HUES6 (cell line): ENCODE measurements at regions not wholly inside any gene's neighbourhood (a gene's known extent, or its start where the extent isn't known, plus 50 kb on each side); places are given as distances from the start of the nearest gene placed in this dataset.
"Not testable (repeated sequence)": the region's sequence is repeated elsewhere in the genome, so short reads cannot be mapped to it uniquely, and the experiment has no call there.

ENCODE experiments used
- H3K27ac ChIP-seq: 2 replicates; pipeline ENCODE4 v1.7.0; 2013; ENCODE audit warnings: low read depth, mild to moderate bottlenecking, low read length, inconsistent platforms
- H3K27me3 ChIP-seq: 2 replicates; pipeline ENCODE4 v1.6.1; 2013; ENCODE audit warnings: low read length; ENCODE audit not compliant: control insufficient read depth, insufficient read depth
- H3K36me3 ChIP-seq: 2 replicates; pipeline ENCODE4 v1.6.1; 2013; ENCODE audit warnings: low read length; ENCODE audit not compliant: control insufficient read depth, insufficient read depth
- H3K4me1 ChIP-seq: 2 replicates; pipeline ENCODE4 v1.6.1; 2013; ENCODE audit warnings: low read length; ENCODE audit not compliant: control insufficient read depth, insufficient read depth
- H3K4me3 ChIP-seq: 2 replicates; pipeline ENCODE4 v1.5.1; 2013; ENCODE audit warnings: low read depth, low read length
- H3K9ac ChIP-seq: one replicate; pipeline ENCODE4 v1.6.1; 2013; ENCODE audit warnings: mild to moderate bottlenecking, low read length
- H3K9me3 ChIP-seq: 2 replicates; pipeline ENCODE4 v1.6.1; 2013; ENCODE audit warnings: low read depth, low read length; ENCODE audit not compliant: control insufficient read depth, insufficient read depth

DNA sequence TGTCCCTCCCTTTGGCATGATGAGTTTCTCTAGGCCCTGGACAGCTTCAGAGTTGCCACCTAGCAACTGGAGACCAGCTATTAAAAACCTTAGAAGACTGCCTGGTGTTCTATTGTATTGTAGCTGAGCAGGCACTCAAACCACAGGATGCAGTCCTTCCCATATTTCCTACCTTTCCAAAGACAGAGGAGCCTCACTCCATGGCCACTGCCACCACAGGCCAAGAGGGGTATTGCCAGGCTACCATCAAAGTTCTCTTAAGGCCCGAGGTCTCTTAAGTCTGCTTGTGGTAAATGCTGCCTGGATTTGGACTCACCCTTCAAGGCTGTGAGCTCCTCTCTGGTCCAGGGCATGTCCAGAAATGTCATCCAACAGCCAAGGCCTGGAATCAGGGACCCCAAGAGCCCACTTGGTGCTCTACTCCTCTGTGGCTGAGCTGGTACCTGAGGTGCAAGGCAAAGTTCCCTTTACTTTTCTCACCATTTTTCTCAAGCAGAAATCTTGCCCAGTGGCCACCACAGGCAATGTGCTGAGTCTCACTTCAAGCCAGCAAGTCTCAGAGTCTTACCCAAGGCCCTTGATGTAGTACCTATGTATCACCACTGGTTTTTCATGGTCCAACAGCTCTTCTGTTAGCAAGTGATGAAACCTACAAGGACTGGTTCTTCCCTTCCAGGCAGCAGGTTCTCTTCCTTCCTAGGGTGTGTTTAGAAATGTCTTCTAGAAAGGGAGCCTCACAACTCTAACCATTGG, 269.4 kb downstream of the AMY1C start:
- Histone ChIP-seq H3K27me3 (no peaks in the 10 kb centered on the region), H3K9me3 (no peaks in the 10 kb centered on the region), H3K27ac (no peak overlapping the region), H3K36me3 (no peaks in the 10 kb centered on the region), H3K9ac (no peak overlapping the region), H3K4me3 (no peak overlapping the region), H3K4me1 (no peaks in the 10 kb centered on the region)

DNA sequence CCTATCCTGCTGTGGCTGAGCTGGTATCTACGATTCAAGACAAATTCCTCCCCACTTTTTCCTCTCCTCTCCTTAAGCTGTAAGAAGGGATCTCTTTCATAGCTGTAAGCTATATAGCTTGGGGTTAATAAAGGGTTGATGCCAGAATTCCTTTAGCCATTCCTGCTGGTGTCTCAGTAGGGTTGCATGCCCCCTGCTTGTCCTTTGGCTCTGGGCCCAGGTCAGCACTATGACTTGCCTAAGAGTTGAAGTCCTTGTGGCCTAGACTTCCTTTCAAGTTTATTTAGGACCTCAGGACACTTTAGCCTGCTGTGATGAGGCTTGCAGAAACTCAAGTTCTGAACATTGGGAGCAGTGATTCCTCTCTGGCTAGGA, 270.0 kb downstream of the AMY1C start:
- H3K27me3 ChIP-seq, result no peaks in the 10 kb centered on the region
- H3K9ac ChIP-seq, result no peak overlapping the region

DNA sequence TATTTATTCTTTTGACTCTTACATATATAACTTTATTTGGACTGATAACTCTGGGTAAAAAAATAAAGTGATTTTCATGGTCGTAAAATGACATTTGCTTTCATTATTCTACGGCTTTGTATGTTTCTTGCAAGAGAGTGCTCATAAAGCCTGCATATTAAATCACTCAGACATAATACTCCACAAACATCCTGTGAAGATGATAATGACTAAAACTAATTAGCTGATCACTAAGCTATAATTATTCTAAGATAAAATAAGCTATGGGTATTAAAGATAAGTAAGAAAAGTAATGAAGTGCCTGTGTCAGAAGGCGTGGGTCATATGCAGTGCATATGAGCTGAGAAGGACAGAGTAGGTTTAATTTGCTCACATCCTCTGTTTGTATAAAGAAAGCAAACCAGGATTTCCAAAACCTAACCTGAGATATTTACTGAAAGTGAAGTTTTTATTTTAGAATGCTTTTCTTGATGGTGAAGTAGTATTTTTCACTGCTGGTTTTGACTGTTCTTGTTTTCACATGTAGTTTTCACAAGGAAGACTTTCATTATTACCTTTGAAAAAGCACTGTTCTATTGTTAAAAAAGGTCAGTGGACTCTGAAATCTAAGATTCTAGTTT, 278.8 kb downstream of the AMY1C start:
- Histone ChIP-seq H3K9ac (no peak overlapping the region), H3K27ac (no peak overlapping the region), H3K27me3 (no peaks in the 10 kb centered on the region), H3K4me3 (no peak overlapping the region), H3K36me3 (no peaks in the 10 kb centered on the region), H3K4me1 (no peaks in the 10 kb centered on the region), H3K9me3 (no peaks in the 10 kb centered on the region)

More for the DNA sequence above, 270.0 kb downstream of the AMY1C start:
- Histone ChIP-seq H3K4me1 (no peaks in the 10 kb centered on the region), H3K36me3 (no peaks in the 10 kb centered on the region), H3K9me3 (no peaks in the 10 kb centered on the region), H3K27ac (no peak overlapping the region), H3K4me3 (no peak overlapping the region)

DNA sequence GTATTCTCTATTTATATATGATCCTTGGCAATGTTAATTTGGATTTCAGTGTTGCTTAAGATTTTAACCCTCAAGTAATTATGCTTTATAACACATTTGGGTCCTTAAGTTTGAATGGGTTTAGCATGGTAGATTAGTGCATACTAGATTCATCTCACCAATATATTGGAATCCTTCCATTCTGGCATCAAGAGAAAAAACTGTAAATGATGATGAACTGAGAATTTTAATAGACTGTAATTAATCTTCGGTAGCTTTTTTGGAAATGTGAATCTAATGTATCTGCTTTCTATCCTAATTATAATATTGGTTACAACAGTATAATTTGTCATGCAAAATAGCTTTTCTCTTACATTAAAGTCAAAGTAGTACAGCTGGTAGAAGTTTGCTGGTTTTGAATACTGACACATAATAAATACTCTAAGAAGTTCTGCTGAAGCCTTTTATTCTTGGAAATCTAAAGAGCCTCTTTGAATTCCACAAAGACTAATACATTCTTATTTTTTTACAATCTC, 279.8 kb downstream of the AMY1C start:
- no peak overlapping the region for H3K4me3 ChIP-seq
- no peaks in the 10 kb centered on the region for H3K9me3 ChIP-seq
- H3K36me3 ChIP-seq, result no peaks in the 10 kb centered on the region
- H3K4me1 ChIP-seq, result no peaks in the 10 kb centered on the region
- no peak overlapping the region for H3K27ac ChIP-seq
- no peaks in the 10 kb centered on the region for H3K27me3 ChIP-seq
- no peak overlapping the region for H3K9ac ChIP-seq

DNA sequence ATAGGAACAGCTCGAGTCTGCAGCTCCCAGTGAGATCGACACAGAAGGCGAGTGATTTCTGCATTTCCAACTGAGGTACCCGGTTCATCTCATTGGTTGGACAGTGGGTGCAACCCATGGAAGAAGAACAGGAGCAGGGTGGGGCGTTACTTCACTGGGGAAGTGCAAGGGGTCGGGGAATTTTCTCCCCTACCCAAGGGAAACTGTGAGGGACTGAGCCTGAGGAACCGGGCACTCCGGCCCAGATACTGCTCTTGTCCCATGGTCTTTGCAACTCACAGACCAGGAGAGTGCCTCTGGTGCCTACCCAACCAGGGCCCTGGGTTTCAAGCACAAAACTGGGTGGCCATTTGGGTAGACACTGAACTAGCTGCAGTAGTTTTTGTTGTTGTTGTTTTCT, 307.1 kb downstream of the AMY1C start:
- H3K9ac ChIP-seq, result no peak overlapping the region
- H3K27me3 ChIP-seq, result no peaks in the 10 kb centered on the region
- no peaks in the 10 kb centered on the region for H3K36me3 ChIP-seq
- peaks cover 8% of the 10 kb centered on the region for H3K9me3 ChIP-seq
- H3K27ac ChIP-seq, result no peak overlapping the region
- H3K4me1 ChIP-seq, result peaks cover 15% of the 10 kb centered on the region
- H3K4me3 ChIP-seq, result no peak overlapping the region

DNA sequence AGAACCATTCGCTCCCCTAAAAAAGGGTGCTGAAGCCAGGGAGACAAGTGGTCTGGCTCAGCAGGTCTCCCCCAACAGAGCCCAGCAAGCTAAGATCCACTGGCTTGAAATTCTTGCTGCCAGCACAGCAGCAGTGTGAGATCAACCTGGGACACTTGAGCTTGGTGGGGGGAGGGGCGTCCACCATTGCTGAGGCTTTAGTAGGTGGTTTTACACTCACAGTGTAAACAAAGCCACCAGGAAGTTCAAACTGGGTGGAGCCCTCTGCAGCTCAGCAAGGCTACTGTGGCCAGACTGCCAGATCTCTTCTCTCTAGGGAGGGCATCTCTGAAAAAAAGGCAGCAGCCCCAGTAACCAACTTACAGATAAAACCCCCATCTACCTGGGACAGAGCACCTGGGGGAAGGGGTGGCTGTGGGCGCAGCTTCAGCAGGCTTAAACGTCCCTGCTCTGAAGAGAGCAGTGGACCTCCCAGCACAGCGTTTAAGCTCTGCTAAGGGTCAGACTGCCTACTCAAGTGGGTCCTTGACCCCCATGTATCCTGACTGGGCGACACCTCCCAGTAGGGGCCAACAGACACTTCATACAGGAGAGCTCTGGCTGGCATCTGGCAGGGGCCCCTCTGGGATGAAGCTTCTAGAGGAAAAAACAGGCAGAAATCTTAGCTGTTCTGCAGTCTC, 307.7 kb downstream of the AMY1C start:
- not testable (repeated sequence) for H3K27ac ChIP-seq, H3K27me3 ChIP-seq, H3K4me3 ChIP-seq

DNA sequence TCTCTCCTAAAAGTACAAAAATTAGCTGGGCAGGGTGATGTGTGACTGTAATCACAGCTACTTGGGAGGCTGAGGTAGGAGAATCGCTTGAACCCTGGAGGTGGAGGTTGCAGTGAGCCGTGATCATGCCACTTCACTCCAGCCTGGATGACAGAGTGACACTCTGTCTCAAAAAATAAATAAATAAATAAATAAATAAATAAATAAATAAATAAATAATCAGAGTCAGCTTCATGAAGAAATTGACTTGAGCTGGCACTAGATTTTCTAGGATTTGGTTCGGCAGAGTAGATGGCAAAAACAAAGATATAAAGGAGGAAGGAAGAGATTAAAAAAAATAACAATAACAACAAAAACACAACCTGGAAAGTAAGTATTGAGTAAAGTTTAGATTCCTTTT, 311.9 kb downstream of the AMY1C start:
- not testable (repeated sequence) for H3K36me3 ChIP-seq, H3K27ac ChIP-seq, H3K27me3 ChIP-seq, H3K9ac ChIP-seq, H3K4me3 ChIP-seq, H3K9me3 ChIP-seq
- peaks cover 13% of the 10 kb centered on the region for H3K4me1 ChIP-seq

More for the DNA sequence above, 307.7 kb downstream of the AMY1C start:
- H3K9me3 ChIP-seq, H3K36me3 ChIP-seq, H3K9ac ChIP-seq: not testable (repeated sequence)
- H3K4me1 ChIP-seq, result peaks cover 15% of the 10 kb centered on the region

DNA sequence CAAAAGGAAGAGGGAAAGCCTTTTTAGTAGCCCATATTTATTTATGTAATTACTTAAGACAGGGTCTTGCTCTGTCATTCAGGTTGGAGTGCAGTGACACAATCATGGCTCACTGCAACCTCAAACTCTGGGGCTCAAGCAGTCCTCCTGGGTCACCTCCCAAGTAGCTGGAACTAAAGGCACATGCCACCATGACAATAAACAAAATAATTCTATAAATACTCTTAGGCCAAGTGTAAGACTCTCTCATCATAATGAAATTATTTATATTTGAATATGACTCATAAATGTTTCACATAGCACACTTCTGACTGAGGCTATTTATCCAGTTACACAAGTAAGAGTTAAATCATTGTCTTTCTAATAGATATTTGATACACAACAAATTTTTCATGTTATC, 314.7 kb downstream of the AMY1C start:
- H3K27me3 ChIP-seq, result no peaks in the 10 kb centered on the region

DNA sequence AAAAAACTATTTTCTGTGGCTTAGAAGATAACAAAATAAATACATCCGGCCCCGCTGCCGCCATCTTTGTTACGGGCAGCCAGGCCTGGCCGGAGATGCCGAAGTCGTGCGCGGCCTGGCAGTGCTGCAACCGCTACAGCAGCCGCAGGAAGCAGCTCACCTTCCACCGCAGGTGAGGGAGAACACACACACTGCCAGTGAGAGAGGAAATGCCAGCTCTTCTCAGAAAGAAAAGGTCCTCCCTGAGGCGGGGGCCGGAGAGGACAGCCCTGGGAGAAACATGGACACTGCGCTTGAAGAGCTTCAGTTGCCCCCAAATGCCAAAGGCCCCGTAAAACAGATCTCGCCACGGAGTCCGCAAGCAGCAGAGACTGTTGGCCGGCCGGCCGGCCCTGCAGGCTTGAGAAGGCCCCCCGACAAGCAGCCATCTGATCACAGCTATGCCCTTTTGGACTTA, 323.2 kb downstream of the AMY1C start:
- no peak overlapping the region for H3K27ac ChIP-seq
- H3K36me3 ChIP-seq, result no peaks in the 10 kb centered on the region
- no peak overlapping the region for H3K9ac ChIP-seq
- no peaks in the 10 kb centered on the region for H3K4me1 ChIP-seq
- H3K27me3 ChIP-seq, result no peaks in the 10 kb centered on the region
- H3K4me3 ChIP-seq, result no peak overlapping the region
- H3K9me3 ChIP-seq, result no peaks in the 10 kb centered on the region

More for the DNA sequence above, 314.7 kb downstream of the AMY1C start:
- no peak overlapping the region for H3K4me3 ChIP-seq
- no peak overlapping the region for H3K9ac ChIP-seq
- H3K27ac ChIP-seq, result no peak overlapping the region
- no peaks in the 10 kb centered on the region for H3K36me3 ChIP-seq
- no peaks in the 10 kb centered on the region for H3K4me1 ChIP-seq
- no peaks in the 10 kb centered on the region for H3K9me3 ChIP-seq

DNA sequence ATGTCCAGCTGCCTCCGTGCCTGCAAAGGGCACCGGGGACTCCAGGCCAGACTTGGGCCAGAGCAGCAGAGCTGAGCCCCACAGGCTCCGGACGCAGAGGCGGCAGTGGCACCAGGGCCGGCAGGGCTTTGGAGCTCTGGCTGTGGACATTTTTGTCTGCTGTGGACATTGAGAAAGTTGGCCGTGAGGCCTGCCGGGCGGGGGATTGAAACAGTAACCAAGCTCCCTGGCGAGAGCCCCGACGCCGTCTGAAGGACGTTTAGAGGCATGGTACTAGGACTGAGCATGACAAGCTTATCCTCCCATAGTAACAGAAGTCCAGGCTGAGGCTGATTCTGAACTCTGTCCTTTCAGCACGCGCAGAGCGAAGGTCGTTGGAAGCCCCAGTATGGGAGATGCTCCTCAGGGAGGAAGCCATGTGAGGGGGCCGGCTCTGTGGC, 323.8 kb downstream of the AMY1C start:
- Histone ChIP-seq H3K4me1 (no peaks in the 10 kb centered on the region), H3K27ac (no peak overlapping the region), H3K9ac (no peak overlapping the region), H3K4me3 (no peak overlapping the region), H3K27me3 (no peaks in the 10 kb centered on the region), H3K36me3 (no peaks in the 10 kb centered on the region), H3K9me3 (no peaks in the 10 kb centered on the region)

DNA sequence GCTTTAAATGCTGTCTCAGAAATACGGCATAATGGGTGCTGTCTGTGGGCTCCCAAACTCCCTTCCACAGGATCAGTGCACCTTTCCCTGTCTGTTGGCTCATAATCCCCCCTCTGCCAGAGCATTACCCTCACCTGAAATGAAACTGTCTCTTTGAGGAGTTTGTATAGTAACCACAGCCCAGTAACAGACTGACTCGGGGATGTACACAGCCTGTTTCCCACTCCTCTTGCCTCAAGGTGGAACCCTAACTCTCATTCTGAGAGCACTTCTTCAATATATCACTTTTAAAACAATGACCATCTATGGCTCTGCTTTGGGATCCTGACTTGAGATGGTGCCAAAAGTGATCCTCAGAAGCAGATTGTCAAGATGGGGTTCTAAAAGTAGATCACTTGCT, 332.5 kb downstream of the AMY1C start:
- H3K4me1 ChIP-seq, result peaks cover 10% of the 10 kb centered on the region
- no peak overlapping the region for H3K4me3 ChIP-seq
- no peak overlapping the region for H3K9ac ChIP-seq
- no peaks in the 10 kb centered on the region for H3K36me3 ChIP-seq
- no peak overlapping the region for H3K27ac ChIP-seq
- H3K27me3 ChIP-seq, result no peaks in the 10 kb centered on the region
- no peaks in the 10 kb centered on the region for H3K9me3 ChIP-seq
